GM21515 (cell line): ENCODE measurements at regions not wholly inside any gene's neighbourhood (a gene's known extent, or its start where the extent isn't known, plus 50 kb on each side); places are given as distances from the start of the nearest gene placed in this dataset.
"Not testable (repeated sequence)": the region's sequence is repeated elsewhere in the genome, so short reads cannot be mapped to it uniquely, and the experiment has no call there.

Experiments
- ATAC-seq: cut with Tn5 transposase; IDR thresholded peaks from one replicate; pipeline ENCODE4 v1.9.1; 2021; ENCODE audit not compliant: unreplicated experiment

DNA sequence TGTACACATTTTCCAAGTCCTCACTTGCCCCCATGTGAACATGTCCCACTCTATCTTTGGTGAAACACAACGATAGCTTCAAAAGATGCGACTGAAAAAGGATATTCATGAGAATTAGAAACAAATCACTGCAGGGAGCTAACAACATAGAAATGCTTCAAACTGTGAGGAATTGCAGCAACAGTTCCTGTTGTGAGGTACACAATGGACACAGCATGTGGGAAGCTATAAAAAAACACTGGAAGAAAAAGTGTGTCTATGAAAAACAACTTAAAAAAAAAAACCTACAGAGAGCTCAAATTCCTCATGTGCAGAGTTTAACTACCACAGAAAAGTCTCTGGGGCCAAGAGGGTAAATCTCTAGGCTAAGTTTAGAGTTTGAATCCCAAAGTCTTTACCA, 51.6 kb upstream of the BLTP1 start:
- ATAC-seq, result no peak

DNA sequence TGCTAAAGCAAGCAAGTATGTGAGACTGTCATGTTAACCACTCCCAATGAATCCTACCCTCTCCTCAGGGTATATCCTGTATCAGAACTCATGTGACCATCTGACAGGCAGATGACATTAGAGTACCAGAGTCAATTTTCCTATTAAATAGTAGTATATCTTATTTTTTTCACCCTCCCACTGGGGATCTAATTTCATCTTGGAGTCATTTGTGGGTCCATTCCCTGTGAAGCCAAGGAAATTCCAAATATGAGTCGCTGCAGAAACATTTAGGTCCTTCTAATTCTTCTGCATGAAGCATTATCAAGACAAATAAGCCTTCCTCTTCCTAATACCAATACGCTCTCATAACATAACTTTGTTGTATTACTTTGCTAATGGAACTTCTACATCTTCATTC, 52.2 kb upstream of the BLTP1 start:
- no peak for ATAC-seq

DNA sequence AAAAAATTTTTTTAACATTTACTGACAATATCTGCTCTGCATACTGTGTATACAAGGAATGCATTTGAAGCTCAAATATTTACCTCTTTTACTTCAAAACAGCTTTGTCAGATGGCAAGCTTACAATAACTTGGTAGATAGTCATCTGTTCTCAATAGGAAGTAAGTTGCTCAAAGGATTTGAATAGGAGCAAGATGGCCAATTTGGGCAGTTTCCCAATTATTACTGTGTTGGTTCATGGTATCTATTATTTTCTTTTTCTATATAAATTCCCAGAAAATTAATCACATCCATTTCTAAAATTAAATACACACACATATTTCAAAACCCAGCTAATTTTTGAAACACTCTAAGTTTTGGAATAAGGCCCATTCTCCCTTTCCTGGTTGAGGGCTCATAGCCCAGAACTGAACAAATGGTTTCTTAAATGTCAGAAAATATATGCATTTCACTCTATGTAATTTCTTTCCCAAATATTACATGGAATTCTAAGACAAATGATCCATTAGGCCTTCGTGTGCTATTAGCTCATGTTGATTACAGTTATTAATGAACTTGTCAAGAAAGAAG, 60.2 kb upstream of the BLTP1 start:
- ATAC-seq, result no peak

DNA sequence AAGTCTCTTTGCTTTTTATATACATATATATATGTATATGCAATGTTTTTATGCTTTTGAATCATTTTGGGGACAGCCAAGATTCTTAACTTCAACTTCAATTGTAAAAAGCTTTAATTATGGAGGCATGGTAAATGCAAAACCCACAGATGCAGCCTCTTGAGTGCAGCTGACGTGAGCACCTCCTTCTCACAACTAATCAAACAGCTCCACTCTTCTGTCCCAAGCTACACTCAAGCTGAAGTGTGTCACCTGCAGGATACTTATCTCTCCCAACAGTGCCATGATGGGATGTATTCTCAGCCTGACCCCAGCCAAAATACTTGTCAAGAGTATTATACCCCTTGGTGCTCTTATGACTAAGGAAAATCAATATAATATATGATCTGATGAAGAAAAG, 60.7 kb upstream of the BLTP1 start:
- no peak for ATAC-seq

DNA sequence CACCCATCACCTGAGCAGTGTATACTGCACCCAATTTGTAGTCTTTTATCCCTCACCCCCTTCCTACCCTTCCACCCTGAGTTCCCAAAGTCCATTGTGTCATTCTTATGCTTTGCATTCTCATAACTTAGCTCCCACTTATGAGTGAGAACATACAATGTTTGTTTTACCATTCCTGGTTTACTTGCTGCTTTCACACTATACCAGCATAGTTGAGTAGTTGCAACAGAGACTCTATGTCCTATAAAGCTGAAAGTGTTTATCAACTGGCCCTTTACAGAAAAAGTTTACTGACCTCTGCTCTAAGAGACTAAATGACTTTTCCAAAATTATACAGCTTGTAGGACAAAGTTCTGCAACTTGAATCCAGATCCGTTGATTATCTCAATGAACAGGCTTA, 61.1 kb upstream of the BLTP1 start:
- no peak for ATAC-seq

DNA sequence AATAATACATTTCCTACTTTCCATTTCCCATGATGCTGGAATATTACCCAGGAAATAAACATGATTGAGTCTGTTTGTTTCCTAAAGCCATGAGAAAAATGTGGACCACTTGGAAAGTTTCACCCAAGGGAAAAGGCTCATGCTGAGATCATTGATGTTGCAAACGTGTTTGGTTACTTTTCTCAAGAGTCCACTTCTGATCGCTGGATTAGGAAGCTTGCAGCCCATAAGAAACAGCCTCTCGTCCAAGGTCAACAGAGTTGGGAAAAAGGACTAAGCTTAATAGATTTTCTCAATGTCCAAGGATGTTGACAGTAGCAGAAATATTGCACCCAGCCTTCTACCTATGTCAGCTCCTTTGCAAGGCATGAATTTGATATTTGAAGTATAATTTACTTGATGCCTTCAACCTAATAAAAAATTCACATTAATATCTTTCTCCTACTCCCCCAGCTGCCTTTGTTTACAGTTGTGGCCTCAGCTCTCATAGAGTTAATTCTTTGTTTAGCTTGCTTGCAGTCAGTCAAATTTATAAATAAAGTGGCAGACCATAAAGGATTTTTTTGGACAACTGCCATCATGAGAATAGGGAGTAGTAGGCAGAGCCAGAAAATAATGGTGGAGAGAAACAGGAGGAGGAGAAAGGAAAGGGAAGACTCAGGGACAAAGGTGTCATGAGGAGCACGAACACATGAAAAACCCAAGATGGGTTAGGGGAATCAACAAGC, 65.6 kb upstream of the BLTP1 start:
- ATAC-seq, result no peak

DNA sequence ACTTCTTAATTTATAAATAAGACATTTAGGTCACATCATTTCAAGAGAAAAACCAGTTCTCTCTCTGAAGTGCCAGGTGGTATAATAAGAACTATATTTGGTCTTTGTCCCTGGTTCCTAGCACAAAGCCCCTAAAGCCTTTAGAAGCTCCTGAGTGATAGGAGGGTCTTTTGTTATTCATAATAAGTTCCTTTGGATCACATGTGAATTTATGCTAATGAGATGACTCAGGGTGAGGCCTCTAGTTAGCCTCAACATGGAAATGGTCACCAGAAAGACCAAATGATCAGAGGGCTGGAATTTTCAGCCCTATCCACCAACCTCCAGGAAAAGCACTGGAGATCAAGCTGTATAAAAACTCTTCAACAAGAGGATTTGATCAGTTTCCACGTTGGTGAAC, 68.1 kb upstream of the BLTP1 start:
- no peak for ATAC-seq

DNA sequence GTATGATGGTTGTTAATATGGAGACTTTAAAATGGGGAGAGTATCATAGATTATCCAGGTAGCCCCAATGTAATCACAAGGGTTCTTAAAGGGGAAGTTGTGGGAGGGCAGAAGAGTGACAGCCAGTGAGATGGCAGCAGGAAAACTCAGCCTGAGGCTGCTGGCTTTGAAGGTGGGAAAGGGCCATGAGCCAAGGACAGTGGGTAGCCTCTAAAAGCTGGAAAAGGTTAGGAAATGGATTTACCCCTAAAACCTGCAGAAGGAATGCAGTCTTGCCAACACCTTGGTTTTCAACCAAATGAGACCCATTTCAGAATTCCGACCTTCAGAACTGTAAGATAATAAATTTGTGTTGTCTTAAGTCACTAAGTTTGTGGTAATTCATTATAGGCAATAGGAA, 68.8 kb upstream of the BLTP1 start:
- no peak for ATAC-seq

DNA sequence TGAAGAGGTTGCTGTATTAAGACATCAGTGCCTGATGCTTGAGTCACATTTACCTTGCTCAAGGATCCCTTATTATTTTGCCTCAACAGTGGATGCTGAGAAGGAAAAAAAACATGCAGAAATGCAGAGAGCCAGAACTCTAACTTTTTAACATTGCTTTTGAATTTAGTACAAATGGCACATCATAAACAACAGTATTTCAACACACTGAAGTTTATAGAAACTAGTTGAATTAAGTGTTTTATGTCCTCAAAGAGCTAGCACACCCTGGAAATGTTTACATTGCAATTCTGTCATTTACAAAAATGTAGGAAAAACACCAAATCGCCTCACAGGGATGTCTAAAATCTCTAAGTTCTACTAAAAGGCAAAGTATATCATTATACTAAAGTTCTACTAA, 69.5 kb upstream of the BLTP1 start:
- no peak for ATAC-seq

DNA sequence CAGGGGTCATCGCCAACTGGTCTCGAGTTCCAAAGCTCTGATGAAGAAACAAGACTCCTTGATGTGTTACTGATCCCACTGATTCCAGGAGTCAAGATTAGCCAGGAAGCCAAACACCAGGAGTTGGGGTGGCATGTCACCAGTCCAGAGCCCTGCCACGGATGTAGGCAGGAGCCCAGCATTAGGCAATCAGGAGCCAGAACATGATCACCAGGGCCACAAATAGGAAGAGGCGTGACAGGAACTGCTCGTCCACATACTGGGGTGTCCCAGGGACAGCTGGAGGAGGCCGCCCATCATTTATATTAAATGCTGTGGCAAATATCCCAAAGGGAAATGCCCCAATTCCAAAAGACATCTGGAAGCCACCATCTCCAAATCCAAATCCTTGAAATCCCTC, 74.5 kb upstream of the BLTP1 start:
- ATAC-seq, result not testable (repeated sequence)

DNA sequence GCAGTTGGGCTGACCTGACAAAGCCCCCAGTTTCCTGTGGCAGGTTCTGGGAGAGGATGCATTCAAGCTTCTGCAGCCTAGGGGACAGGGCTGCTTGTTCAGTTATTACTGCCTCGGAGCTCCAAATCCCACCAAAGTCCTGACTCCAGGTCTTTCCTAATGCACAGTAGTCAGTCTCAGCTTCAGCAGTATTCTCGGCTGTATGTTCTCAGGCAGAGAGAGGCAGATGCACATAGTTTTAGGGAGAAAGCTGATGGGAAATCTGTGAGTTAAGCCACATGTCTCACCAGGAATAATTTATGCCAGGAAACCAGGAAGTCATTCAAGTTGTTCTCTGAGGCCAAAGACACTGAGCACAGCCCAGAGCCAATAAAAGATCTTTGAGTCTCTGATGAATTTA, 75.3 kb upstream of the BLTP1 start:
- not testable (repeated sequence) for ATAC-seq

DNA sequence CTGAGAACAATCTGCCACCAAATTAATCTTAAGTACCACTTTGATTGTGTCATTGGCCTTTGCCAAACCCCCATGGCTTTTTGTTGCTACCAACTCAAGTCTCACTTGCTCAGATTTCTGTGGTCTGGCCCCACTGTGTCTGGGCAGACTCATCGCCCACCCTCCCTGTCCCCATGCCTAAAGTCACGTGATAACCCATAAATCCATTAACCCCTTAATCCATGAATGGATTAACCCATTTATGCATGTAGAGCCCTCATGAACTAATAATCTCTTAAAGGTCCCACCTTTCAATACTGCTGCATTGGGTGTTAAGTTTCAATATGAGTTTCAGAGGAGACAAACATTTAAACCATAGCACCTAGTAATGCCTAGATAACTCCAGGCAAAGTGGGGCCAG, 78.5 kb upstream of the BLTP1 start:
- no peak for ATAC-seq

DNA sequence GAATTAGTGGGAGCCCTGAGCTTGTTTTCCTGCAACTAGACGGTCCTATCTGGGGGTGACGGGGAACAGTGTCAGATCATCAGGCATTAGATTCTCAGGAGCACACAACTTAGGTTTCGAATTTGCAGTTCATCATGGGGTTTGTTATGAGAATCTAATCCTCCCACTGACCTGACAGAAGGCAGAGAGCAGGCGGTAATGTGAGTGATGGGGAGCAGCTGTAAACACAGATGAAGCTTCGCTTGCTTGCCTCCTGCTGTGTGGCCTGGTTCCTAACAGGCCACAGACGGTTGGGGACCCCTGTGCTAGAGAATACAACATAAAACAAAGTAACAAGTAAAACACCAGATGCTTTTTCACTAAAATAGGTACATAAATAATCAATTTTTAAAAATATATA, 86.2 kb upstream of the BLTP1 start:
- ATAC-seq, result no peak

DNA sequence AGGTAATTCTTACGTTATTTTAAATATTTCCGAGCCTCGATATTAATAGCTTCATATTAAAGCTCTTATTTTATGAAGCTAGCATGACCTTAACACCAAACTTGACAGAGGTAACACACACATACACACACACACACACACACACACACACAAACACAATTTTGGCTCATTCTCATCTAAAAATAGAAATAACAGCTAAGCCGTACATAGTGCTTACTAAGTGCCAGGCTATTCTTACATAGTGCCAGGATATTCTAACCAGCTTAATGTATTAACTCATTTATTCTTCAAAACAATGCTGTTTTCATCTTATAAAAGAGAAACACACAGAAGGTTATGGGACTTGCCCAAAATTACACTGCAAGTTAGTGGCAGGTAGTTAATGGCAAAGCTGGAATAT, 87.0 kb upstream of the BLTP1 start:
- ATAC-seq, result no peak

DNA sequence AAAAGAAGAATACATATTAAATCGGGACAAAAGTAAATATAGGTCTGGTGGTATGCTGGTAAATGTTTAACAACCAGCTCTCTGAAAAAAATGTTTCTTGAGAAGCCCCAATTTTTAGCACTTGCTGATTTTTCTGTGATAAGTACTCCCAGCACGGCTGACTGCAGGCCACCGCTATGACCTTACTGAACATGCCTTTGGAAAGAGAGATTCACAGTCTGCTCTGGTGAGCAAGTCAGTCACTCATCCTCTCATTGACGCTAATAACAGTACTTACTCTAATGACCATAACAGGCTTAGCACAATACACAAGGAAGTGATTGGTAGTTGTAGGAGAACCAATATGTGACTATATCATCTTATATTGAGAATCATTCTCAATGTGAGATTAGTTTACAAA, 98.9 kb upstream of the BLTP1 start:
- no peak for ATAC-seq

DNA sequence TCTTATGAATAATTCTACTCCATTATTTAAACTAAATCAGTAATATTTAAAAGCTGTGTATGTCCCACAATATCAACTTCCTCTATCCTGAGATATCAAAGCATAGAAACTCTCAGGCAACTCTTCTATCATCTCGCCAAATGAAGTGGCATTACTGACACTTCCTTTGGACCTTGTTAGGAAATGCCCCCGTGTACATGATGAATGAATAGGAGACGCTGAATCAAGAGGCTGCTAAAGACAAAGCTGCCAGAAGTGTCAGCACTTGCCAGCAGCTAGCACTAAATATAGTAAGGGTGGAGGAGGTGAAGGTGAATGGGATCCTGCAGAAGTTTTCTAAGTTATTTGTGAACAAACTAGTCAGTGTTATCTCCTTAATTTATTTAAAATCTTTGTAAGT, 99.5 kb upstream of the BLTP1 start:
- no peak for ATAC-seq

DNA sequence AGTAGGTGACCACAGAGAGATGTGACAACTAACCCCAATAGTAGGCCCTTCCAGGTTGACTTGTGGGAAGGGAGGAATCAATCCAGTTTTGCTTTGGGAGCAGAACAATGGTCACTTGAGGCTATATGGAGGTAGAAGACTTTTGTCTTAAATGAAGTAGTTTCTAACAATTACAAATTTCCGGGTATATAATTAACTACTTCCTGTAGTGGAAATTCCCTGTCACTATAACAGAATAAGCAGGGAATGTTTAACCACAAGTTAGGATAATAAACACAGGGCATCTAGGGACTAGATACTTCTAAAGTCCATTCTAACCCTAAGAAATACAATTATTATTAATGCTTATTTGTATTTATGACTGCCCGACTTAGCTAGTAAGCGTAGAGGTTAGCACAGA, 99.0 kb upstream of the TRPC3 start:
- ATAC-seq, result no peak

DNA sequence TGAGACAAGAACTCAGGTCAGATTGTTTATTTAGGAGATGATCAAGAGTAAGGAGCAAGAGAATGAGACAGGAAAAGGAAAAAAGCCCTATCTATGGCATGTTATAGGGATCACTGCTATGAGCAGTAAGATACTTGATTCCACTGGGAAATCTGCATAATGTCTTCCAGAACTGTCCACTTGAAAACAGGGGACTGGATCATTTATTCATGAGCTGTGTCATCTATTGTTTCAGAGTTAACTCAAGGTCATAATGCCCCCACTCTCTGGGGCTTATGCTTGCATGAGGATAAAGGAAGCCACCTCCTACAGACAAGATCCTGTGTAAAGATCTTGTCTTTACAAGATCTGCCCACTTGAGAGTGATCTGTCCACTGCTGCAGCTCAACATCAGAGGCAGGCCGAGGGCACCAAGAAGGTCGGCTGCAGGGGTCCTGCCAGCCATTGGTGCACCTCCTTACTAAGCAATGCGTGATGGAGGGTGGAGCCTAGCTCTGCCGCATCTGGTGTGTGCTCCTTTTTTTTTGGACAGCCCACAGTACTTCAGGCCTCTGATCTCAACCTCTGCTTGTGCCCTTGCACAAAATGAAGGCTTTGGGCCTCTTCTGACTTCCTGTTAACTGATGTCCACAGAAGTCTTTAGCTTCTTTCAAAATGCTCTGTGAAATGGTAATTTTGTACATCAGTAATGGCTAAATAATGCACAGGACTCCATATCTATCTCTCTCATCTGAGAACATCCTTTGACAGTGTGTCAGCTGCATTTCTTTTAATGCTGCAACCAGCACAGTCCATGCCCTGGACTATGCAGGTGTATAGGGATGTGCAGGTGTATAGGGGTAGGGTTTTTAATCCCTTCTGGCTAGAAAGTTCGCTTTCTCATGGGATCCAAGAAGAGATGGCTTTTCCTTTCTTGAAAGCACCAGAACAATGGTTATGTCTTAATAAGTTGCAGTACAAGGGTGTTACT, 95.9 kb upstream of the TRPC3 start:
- ATAC-seq, result no peak

DNA sequence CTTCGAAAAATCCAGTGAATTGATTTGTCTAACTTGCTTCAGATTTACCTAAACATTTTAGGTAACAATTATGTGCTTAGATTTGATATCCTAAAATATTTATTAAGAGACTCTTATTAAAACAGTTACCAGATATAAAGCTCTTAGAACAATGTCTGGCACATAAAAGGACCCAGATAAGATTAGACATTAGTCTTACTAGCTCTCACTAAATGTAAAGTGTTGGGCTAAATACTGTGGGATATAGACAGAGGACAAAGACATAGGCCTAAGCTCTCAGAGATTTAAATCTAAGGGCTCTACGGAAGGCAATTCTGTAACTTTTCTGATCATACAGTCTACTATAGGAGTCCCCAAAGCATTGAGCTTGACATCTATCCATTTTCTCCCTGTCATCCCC, 94.4 kb upstream of the TRPC3 start:
- ATAC-seq, result no peak

DNA sequence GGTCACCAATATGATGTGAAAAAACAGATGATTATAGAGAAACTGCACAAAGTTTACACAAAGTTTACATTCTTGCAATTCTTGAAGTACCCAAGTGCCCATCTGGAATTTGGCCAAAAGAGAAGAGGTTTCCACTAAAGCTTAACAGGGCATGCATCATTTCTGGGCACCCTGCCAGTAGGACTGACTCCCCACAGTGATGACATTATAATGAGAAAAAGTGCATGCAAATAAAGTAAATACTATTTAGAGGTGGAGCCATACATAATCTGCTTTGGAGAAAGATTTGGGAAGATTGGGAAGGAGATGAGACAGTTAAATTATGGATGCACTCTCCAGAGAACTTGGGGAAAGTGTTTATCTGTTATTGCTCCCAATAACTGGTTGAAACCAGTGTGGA, 93.7 kb upstream of the TRPC3 start:
- no peak for ATAC-seq

DNA sequence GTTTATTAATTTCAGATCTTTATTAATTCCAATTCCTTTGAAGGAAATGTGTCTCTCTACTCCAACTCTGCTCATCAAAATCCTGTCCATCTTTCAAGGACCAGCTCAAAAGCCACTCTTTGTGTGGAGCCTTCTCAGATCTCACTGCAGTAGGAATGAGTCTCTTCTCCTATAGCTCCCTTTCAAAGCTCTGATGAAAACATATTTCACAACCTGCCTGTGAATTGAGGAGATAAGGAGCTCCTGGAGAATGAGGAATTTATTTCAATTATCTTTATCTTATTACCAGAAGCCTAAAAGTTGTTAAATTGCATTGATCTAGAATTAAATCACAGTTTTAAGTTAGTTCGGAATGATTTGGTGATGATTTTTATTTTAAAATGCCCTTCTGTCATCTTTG, 92.6 kb upstream of the TRPC3 start:
- no peak for ATAC-seq

DNA sequence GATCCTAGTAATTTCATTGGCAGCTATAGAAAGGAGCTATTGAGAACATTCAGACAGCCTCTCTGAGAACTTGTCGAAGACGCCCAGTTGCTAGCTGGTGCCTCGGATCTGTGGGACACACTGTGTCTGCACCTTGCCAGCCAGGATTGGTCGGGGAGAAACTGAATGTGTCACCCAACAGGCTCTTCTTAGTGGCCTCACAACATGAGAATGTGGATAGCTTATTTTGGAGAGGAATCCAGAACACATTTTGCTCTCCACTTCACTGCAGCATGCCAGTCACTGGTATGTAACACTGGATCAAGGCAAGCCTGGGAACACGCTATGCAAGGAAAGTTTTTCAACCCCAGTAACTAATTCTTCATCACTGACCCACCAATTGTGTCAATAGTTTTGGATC, 89.5 kb upstream of the TRPC3 start:
- ATAC-seq, result no peak
